ENCODE measurements at regions not wholly inside any gene's neighbourhood (a gene's known extent, or its start where the extent isn't known, plus 50 kb on each side); places are given as distances from the start of the nearest gene placed in this dataset.

- no peak for TF ChIP-seq CTCF (IDR thresholded peaks at IDR 0.05)
- TF ChIP-seq POLR2A (IDR thresholded peaks at IDR 0.05) = no peak
Measured at GRCh38 chr11:21820176-21820575, 372.7 kb upstream of the ANO5 start.

All from body of pancreas (tissue), 4 donors.